GM18868 (cell line): ENCODE measurements at regions not wholly inside any gene's neighbourhood (a gene's known extent, or its start where the extent isn't known, plus 50 kb on each side); places are given as distances from the start of the nearest gene placed in this dataset.
A peak's percentile ranks its signal among the peaks of the same experiment; 100 is the strongest.
"Not testable (repeated sequence)": the region's sequence is repeated elsewhere in the genome, so short reads cannot be mapped to it uniquely, and the experiment has no call there.

Experiments
- ATAC-seq: cut with Tn5 transposase; IDR thresholded peaks from one replicate; pipeline ENCODE4 v1.9.1; 2021; ENCODE audit warnings: mild to moderate bottlenecking, moderate library complexity; ENCODE audit not compliant: unreplicated experiment

- no peak for ATAC-seq
Measured at GRCh38 chr2:186348200-186348599, 137.9 kb upstream of the ZC3H15 start.

- peak; percentile 51 for ATAC-seq
Measured at GRCh38 chr2:186349508-186349907, 136.6 kb upstream of the ZC3H15 start.

DNA sequence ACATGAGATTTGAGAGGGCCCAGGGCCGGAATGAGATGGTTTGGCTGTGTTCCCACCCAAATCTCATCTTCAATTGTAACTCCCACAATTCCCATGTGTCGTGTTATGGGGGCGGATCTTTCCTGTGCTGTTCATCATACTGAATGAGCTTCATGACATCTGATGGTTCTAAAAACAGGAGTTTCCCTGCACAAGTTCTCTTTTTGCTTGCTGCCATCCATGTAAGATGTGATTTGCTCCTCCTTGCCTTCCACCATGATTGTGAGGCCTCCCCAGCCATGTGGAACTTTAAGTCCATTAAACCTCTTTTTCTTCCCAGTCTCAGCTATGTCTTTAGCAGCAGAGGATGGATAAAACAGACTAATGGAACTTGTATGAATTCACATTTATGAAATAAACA is 131.9 kb upstream of the ZC3H15 start:
- ATAC-seq = not testable (repeated sequence)

DNA sequence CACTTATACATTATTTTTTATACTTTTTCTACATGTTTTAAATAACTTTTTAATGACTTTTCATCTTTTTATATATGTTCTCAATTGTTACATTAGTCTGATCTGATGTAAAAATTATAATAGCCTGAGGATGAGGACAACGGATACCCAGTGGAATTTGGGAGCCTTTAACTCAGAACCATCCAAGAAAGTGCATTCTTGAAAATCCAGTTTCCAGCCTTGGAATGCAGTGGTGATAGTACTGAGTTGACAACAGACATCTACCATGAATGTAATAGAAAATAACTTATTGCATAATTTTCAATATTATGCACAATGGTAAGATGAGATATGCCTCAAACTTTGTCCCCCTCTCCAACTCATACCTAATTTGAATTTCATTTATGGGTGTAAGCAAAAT is 120.7 kb upstream of the ZC3H15 start:
- no peak for ATAC-seq

DNA sequence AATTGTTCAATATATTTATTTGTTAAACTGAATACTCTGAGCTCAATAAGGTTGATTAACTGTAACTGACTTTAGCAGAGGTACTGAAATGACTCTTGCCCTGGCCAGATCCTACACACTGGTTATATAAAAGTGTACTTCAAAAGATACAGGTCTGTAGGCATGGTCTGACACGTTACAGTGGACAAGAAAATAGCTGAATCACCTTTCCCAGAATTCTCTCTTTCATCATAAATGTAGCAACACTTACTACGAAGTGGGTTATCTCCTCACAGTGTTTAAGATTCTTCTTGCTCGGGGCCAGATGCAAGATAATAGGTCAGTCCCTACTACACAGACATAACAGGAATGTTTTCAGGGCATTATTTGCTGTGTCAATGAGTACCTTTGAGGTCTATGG is 107.0 kb upstream of the ZC3H15 start:
- no peak for ATAC-seq

DNA sequence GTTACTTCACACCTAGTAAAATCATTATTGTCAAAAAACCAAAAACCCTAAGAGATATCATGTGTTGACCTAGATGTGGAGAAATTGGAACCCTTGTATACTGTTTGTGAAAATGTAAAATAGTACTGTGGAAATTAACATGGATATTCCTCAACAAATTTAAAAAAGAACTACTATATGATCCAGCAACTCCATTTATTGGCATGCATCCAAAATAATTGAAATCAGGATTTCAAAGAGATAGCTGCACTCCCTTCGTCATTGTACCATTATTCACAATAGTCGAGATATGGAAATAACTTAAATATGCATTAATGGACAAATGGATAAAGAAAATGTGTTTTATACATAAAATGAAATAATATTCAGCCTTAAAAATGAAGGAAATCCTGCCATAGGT is 105.3 kb upstream of the ZC3H15 start:
- ATAC-seq = no peak

GRCh38 chr2:186381573-186381972 is 104.5 kb upstream of the ZC3H15 start:
- ATAC-seq = no peak

DNA sequence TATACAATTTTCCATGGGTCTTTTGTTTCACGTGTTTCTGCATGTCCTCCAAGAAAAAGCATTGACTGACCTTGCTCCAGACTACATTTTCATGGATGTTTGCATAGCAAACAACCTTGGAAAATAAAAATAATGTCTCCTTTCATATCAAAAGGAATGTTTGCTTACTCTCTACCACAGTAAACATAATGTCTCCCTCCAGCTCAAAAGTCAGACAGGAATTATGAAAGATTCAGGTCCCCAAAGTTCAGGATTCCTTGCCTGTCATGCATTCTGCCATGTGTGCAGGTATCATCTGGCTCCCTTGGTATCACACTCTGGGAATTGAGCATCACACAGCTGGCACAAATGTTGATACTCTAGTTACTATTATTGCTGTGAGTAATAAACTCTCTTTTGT is 103.1 kb upstream of the ZC3H15 start:
- ATAC-seq = no peak

- ATAC-seq = no peak
Measured at GRCh38 chr2:186384226-186384625, 101.8 kb upstream of the ZC3H15 start.

DNA sequence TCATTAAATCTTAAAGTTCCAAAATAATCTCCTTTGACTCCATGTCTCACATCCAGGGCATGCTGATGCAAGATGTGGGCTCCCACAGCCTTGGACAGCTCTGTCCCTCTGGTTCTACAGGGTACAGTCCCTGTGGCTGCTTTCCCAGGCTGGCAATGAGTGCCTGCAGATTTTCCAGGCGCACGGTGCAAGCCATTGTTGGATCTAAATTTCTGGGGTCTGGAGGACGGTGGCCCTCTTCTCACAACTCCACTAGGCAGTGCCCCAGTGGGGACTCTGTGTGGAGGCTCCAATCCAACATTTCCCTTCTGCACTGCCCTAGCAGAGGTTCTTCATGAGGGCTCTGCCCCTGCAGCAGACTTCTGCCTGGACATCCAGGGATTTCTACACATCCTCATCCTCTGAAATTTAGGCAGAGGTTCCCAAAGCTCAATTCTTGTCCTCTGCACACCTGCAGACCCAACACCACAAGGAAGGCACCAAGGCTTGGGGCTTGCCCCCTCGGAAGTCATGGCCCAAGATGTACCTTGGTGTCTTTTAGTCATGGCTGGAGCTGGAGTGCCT is 100.3 kb upstream of the ZC3H15 start:
- not testable (repeated sequence) for ATAC-seq

- peak; percentile 95 for ATAC-seq
Measured at GRCh38 chr2:186399082-186399644, 86.9 kb upstream of the ZC3H15 start.

DNA sequence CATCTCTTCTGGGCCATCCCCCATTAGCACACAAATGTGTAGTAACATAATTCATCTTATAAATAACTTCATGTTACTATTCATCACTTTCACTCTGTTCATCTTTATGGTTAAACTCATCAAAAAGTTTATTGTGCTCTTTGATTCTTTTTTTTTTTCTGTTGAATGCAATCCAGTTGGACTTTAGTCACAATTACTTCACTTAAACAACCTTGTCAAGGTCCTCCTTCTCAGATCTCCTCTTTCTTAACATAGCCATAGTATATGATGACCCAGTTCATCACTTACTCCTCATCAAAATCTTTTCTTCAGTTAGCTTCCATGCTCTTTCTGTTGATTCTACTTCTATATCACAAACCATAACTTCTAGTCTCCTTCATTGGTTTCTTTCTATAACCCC is 80.2 kb upstream of the ZC3H15 start:
- no peak for ATAC-seq

- ATAC-seq = no peak
Measured at GRCh38 chr2:186407611-186408010, 78.4 kb upstream of the ZC3H15 start.

GRCh38 chr2:186410802-186411201 is 75.3 kb upstream of the ZC3H15 start:
- ATAC-seq = no peak

DNA sequence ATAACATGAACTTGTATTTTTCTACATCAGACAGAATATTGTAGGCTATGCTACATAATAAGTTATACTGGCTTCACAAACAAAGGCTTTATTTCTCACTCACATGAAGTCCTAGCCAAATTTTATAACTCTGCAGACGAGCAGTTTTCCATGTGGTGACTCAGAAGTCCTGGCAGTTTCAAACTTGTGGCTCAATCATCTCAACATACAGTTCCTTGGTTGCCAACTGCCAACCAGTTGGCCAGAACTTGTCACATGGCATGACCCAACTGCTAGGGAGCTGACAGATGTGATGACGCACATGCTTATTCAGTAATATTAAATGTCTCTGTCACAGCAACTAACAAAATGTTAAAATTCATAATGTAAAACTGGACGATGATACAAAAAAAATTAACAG is 63.8 kb upstream of the ZC3H15 start:
- no peak for ATAC-seq

- ATAC-seq = no peak
Measured at GRCh38 chr2:186423481-186423880, 62.6 kb upstream of the ZC3H15 start.

GRCh38 chr2:186424265-186424664 is 61.8 kb upstream of the ZC3H15 start:
- ATAC-seq = no peak

GRCh38 chr2:186425576-186425975 is 60.5 kb upstream of the ZC3H15 start:
- no peak for ATAC-seq

DNA sequence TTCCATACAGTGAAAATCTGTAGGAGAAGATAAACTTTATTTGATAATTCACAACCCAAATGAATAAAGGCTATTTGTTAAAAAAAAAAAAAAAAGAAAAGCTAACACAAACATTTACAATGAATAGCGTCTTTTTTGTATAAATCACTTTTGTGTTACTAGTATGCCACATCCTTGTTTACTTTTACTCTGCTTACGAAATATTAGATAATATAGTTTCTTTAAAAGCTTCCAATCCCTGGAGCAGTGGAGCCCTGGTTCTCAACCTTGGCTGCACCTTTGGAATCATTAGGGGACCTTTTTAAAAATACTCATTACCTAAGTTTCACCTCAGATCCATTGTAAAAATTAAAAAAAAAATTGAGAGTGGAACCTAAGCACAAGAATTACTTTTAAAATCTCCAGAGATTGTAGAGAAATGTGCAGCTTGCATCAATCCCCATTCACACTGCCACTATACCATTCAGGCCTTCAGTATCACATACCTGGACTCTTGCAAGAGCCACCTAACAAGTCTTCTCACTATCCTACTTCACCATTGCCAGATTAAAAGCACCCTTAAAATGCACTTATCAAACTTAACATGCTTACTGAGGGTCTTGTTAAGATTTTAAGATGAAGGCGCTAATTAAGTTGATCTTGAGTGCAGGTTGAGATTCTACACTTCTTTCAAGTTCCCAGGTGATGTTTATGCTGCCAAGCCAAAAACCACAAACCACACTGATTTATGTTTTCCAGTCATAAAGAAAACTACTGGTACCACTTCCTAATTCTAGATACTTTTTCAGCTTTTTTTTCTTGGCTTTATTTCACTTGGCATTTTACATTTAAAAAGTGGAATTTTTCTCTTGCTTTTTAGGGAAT is 59.7 kb upstream of the ZC3H15 start:
- ATAC-seq = peak; percentile 97

DNA sequence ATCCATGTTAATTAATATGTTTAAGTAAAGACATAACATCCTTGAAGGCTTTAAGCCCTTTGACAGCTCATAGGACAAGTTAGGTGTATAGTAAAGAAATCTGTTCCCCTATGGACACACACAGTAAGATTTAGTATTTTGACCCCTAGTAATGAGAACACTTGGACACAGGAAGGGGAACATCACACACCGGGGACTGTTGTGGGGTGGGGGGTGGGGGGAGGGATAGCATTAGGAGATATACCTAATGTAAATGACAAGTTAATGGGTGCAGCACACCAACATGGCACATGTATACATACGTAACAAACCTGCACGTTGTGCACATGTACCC is 59.1 kb upstream of the ZC3H15 start:
- ATAC-seq = peak; percentile 44

- no peak for ATAC-seq
Measured at GRCh38 chr2:186427970-186428369, 58.1 kb upstream of the ZC3H15 start.

DNA sequence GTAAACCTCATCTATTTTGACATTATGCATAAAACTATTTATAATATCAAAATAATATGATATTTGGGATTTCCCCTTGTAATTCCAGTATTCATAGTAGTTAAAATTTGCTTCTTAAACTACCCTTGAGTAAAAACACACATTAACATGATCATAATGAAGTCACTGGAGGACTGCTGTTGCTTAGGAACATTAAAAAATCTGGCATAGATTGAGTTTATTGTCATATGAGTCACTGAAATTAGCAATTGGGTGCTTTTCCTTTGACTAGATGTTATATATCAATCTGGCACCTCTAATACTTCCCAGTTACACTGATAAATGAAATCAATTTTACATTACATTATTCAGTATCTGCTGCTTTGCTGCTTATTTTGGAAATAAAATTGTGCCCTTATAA is 57.0 kb upstream of the ZC3H15 start:
- ATAC-seq = no peak
